ENCODE measurements at regions not wholly inside any gene's neighbourhood (a gene's known extent, or its start where the extent isn't known, plus 50 kb on each side); places are given as distances from the start of the nearest gene placed in this dataset.
A peak's percentile ranks its signal among the peaks of the same experiment; 100 is the strongest.

GRCh38 chr12:87930033-87930432 lies 99.2 kb downstream of the C12orf50 start:
- DNase-seq: no peak

DNA sequence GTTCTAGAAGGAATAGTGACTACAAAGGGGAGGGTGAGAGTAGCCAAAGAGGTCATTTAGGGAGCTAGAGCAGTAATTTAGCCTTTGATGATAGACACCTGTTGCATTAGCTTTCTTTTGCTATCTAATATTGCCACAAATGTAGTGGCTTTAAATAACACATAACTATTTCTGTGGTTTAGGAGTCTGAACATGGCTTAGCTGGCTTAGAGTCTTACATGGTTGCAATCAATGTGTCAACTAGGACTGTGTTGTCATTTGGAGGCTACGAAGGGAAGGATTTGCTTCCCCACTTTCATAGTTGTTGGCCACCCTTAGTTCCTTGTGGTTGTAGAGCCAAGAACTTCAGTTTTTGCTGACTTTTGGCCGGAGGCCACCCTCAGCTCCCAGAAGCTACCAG lies 99.9 kb downstream of the C12orf50 start:
- no peak for DNase-seq

- DNase-seq: no peak
Measured at GRCh38 chr12:87928031-87928430, 101.2 kb downstream of the C12orf50 start.

DNA sequence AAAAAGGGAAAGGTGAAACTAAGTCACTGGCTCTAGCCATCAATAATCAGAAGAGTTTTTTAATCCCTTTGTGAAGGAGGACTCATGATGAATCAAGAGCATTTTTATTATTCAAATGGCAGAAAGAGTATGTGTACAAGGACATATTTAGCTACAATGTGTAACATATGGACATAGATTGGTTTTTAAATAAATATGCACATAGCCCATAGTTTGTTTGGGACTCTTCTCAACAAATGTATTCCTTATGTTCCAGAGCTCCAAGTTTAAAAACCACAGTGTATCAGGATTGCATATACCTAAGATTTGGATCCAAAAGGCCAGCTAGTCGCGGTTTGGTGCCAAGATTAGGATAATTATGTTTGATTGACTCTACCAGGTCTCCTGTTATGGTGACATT lies 104.2 kb downstream of the C12orf50 start:
- no peak for DNase-seq

- DNase-seq: no peak
Measured at GRCh38 chr12:87924149-87924548, 105.1 kb downstream of the C12orf50 start.

- no peak for DNase-seq
Measured at GRCh38 chr12:87923361-87923760, 105.8 kb downstream of the C12orf50 start.

DNA sequence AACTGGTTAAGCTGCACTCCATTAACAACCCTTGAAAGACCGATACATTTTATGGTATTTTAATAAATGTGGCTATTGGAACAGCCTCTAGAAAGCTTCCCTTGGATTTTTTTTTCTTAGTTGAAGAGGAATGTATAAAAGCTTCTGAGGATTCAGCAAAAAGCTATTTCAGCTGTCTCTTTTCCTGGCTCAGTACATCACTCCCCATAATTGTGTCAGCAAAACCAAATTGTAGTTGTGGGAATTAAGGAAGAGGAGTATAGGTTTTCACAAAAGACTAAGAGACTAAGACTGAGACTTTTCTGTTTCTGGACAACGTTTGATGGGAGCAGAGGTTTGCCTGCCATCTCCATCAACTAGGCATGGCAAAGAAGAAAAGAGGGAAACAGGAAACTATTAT lies 106.5 kb downstream of the C12orf50 start:
- DNase-seq: no peak

DNA sequence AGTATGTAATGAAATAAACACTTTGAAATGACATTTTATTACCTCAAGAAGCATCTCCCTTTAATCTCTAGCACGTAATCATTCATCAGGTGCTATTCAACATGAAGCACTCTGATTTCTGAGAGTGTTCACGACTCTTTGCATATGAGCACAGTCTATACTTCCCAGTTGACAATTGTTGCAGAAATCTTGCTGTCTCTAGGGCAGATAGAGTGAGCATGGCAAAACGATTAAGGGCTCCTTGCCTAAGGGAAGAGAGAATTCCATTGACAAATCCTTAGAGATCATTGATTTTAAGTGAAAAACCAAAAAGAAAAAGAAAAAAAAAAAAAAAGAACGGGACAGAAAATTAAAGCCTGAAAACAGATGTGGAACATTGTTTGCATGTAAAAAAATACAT lies 107.6 kb downstream of the C12orf50 start:
- DNase-seq: no peak

DNA sequence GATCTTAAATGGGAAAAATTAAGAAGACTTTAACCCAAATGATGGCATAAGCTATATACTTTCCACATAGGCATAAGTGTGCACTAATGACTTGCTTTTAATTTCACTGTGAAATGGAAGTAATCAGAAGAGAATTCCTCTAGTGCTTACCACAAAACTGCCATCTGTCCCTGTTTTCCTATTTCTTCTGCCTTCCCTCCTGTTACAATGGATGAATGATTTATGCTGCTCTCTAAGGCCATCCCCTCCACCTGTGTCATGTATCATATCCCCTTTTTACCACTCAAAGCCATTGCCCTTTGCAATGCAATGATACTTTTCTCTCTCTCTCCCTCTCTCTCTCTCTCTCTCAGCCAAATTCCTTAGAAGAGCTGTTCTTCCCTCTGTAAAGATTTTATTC lies 109.1 kb downstream of the C12orf50 start:
- DNase-seq: no peak

DNA sequence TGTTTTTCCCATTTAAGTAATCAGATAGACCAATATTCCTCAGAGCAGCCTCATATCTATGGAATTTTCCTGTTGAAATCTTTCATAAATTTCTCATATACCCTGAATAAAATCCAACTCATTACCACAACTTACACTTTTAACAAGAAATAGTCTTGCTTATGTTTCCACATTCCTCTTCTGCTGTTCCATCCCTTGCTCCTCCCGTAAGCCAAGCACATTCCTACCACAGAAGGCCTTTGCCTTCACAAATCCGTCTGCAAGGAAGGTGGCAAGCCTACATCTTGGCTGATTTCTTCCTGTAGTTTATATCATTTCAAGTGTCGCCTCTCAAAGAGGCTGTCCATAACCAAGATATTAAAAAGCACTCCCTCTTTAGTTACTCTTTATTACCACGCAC lies 127.7 kb downstream of the C12orf50 start:
- no peak for DNase-seq

DNA sequence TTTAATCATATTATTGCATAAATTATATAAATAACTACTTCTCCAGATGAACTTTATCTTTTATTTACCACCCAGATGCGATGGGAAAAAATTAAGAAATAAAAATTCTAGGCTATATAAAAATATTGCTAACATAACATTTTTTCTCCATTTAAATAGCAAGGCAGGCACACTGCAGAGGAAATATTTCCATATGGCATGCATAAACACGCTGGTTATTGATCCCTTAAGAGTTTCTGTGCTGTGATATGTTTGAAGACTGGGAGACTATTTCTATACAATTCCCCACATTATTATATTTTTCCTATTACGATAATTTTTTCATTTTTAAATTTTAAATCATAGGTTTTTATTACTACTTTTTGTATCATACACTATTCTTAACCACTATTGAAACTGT lies 131.5 kb downstream of the C12orf50 start:
- no peak for DNase-seq

- peak; percentile 2 for DNase-seq
Measured at GRCh38 chr12:87883806-87884205, 145.4 kb downstream of the C12orf50 start.

DNA sequence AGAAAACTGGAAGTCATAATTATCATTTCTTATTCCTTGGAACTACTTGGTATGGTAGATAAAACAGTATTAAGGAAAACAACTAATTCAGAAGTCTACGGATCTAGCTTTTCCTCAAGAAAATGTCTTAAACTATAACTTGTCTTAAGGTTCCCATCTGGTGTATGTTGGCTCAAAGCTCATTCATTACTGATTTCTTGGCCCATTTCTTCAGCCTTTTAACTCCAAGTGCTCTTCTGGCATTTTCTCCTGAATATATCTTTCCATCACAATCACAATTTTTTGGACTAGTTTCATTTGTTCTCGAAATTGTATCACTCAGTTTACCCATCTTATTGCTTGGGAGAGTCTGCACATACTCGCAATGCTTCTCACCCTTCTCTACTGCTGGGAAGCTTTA lies 150.1 kb downstream of the C12orf50 start:
- DNase-seq: no peak

- no peak for DNase-seq
Measured at GRCh38 chr12:87870493-87871460, 158.4 kb downstream of the C12orf50 start.

GRCh38 chr12:87870061-87870460 lies 159.1 kb downstream of the C12orf50 start:
- DNase-seq: no peak

DNA sequence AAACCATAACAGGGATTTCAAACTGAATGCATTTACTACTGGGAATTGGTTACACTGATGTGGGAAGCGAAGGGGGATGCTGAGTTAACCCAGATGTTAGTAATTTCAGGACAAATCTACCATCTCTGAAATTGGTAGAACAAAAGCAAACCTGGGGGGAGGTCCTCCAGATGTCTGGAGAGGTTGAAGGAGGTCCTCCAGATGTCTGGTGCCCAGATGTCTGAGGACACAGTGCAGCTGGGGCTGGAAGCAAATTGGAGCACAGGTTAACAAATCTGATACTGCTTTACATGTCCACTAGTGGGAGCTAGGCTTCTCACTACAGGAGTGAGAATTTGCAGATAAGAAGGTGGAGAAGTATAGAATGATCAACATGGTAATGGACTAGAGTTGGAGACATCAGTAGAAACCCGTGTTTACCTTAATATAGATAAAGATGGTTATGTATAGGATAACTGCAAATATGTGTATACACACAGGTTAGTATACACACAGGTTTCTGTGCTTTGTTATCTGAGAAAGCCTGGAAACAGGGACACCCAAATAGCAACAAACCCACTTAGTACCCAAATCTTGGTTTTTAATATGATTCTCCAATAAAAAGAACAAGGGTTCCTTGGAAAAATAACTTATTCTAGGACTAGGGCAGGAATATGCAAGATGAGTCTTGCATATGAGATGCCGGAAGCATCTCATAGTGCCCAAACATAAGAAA lies 162.5 kb downstream of the C12orf50 start:
- DNase-seq: no peak

DNA sequence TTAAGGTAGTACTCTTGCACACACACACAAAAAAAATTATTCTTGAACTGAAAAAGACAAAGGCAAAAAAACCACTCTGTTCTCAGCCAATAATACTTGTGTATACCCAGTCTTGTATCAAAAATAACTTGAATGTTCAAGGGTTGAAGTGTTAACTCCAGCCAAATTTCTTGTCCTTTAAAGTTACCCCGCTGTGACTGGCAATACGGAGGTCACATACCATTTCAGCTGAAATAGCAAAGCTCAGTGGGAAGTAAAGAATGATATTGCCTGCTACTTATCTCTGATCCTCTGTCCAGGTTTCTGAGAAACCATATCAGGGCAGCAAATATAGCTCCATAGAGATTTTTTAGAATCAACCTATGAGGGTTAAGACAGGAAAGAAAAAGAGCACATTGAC lies 167.4 kb downstream of the C12orf50 start:
- DNase-seq: no peak

GRCh38 chr12:87853448-87854003 lies 175.7 kb downstream of the C12orf50 start:
- no peak for DNase-seq

DNA sequence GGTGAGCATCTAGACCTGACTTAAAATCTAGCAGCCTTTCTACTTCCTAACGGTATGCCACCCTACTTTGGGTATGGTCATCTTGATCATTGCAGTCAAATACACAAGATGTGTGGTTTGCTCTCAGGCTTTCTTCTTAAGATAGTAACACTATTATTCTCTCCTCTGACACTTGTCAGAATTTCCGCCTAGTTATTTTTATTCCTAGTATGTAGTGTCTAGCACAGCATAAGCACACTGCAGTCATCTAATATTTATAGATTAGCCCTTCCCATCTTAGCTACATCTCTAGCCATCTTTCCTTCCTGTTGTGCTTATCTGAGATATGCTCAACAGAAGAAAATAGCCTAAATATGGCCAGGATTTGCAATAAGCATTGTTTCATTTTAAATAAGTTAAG lies 180.1 kb downstream of the C12orf50 start:
- no peak for DNase-seq

DNA sequence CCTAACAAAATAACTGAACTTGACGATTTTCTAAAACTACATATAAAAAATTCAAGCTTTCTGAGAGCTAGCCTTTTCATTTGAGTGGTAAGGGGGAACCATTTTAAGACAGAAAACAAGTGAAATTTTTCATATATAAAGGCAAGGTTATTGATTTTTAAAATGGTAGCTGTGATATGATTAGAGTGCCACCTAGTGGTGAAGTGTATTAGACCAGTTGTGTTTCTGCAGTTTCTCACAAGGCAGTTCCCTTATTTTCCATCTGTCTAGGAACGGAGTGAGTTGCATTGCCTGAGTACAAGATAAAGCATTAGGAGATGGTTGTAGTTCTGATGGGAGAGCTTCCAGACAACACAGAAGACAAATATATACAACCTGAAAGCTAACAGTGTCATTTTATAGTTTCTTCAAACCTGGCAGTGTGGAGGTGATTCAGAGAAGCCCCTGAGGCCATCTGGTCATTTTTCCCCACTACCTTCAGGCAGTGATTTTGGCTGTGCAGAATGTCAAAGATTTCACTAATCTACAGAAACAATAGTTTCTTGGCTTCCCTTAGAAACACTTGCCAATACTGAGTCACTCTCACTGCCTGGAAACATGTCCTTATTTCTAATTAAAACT lies 180.8 kb downstream of the C12orf50 start:
- DNase-seq: peak; percentile 52

DNA sequence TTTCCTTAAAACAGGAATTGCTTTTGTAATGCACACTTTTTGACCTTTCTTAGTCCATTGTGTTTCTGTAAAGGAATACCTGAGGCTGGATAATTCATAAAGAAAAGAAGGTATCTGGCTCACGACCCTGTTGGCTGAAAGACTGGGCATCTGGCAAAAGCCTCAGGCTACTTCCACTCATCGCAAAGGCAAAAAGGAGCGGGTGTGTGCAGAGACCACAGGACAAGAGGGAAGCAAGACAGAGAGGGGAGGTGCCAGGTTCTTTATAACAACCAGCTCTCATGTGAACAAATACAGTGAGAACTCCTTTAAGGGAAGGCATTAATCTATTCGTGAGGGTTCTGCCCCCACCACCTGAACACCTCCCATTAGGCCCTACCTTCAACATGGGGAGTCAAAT lies 182.1 kb downstream of the C12orf50 start:
- DNase-seq: no peak

DNA sequence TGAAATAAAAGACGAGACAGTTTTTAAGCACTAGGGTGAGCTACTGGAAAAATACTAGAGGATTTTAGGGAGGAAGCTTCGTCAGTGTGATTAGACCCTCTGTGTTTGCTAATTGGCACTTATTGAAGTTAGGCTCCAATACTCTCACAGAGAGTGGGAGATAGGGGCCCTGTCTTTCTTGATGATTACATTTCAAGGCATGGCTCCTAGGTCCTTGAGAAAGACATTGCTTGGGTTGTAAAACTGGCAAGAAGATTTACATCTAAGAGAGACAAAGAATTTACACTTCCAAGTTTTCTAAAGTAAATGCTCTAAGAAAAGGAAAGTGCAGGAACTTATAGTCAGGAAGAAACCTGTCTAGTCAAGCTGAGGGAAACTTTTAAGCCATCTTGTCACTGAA lies 183.2 kb downstream of the C12orf50 start:
- DNase-seq: peak; percentile 51

- DNase-seq: no peak
Measured at GRCh38 chr12:87841935-87842334, 187.3 kb downstream of the C12orf50 start.
